Cardiac fibroblast (primary cell): ENCODE measurements at regions not wholly inside any gene's neighbourhood (a gene's known extent, or its start where the extent isn't known, plus 50 kb on each side); places are given as distances from the start of the nearest gene placed in this dataset.

Source experiments
- DNase-seq, 2 donors: peaks; one replicate each; pipeline versions ENCODE4 v3.0.0 to v3.0.0-alpha.2; 2010; ENCODE audit warnings: low read depth in 2 of 2
- H3K4me3 ChIP-seq, 2 donors: replicated peaks in 1 of 2; 1 replicate in 1 of 2; 2 replicates in 1 of 2; pipeline ENCODE4 v1.5.1; 2011; ENCODE audit warnings: low read depth in 2 of 2, low read length in 2 of 2, mild to moderate bottlenecking in 2 of 2, moderate library complexity in 1 of 2
- TF ChIP-seq, protein P1 (sequence below): IDR thresholded peaks from one replicate; pipeline ENCODE4 v1.5.1; 2011; ENCODE audit warnings: low read depth, mild to moderate bottlenecking, low read length, inconsistent platforms

DNA sequence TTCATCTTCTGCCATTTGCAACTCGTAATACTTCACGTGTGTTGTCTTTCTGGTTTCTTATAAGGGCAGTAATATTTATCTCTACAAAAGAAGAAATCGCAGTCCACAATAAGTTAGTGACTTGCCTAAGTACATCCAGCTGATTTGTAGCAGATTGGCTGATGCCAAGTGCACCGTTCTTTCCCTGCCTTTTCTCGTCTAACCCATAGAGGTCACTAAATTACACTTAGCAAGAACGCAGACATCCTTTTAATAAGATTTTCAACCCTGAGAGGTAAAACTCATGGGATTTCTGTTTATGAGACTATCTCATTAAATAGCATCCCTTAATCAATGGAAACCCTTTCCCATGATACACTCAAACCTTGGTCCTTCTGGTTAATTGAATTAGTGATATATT lies 408.6 kb upstream of the ACTRT1 start:
- DNase-seq = no peak
- TF ChIP-seq, protein P1, sequence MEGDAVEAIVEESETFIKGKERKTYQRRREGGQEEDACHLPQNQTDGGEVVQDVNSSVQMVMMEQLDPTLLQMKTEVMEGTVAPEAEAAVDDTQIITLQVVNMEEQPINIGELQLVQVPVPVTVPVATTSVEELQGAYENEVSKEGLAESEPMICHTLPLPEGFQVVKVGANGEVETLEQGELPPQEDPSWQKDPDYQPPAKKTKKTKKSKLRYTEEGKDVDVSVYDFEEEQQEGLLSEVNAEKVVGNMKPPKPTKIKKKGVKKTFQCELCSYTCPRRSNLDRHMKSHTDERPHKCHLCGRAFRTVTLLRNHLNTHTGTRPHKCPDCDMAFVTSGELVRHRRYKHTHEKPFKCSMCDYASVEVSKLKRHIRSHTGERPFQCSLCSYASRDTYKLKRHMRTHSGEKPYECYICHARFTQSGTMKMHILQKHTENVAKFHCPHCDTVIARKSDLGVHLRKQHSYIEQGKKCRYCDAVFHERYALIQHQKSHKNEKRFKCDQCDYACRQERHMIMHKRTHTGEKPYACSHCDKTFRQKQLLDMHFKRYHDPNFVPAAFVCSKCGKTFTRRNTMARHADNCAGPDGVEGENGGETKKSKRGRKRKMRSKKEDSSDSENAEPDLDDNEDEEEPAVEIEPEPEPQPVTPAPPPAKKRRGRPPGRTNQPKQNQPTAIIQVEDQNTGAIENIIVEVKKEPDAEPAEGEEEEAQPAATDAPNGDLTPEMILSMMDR = no peak
- H3K4me3 ChIP-seq = no peak overlapping the region

DNA sequence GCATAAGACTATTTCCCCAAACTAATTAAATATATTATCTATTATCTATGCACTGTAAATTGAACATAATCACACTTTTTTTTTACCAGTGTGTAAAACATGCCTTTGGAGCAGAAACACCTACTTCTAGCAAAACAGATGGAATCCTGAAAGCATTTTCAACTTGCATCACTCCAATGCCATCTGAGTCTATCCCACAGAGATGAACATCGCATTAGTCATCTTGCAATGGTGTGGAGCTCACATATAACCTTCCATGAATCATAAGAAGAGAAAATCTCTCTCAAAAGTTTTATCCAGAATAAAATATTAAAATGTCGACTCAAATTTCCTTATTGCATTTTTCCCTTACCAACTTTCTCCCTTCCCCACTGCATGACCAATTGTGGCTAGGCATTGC lies 406.7 kb upstream of the ACTRT1 start:
- TF ChIP-seq, protein P1 = no peak
- peak in 1 of 2 donors; percentile 7 for DNase-seq
- no peak overlapping the region for H3K4me3 ChIP-seq

DNA sequence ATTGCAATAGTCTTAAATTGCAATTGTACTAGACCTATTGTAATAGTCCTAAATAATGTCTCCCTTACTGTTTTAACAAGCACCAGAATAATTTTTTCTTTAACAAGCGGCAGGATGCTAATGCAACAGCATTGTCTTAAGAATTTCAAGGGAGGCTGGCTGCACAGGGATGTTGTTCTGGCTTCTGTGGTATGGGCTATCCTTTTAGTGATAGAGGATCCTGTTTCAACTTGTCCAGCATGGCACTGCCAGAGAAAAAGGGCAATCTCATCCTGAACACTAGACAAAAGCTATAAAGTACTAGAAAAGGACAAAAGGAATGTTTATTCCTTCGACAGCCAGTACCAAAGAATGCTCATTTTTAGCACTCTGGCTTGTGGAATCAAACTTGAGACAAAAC lies 405.5 kb upstream of the ACTRT1 start:
- DNase-seq = no peak
- no peak overlapping the region for H3K4me3 ChIP-seq
- TF ChIP-seq, protein P1 = no peak

DNA sequence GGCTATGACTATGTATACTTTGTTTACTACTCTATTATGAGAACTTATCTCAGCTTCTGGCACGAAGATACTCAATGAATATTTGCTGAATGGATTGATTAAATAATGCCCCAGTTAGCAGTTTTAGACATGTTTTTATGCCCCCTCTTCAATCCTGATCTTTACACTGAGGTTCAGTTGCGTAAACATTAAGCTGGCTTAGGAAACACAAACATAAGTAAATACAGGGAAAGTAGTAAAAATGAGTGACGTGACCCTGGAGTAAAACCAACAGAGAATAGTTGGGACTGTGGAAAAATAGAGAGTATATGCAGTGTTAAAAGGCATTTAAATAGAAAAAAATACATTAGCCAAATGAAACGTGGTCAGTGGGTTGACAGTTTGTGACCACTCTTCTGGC lies 387.0 kb upstream of the ACTRT1 start:
- no peak overlapping the region for H3K4me3 ChIP-seq
- DNase-seq = no peak
- TF ChIP-seq, protein P1 = no peak

DNA sequence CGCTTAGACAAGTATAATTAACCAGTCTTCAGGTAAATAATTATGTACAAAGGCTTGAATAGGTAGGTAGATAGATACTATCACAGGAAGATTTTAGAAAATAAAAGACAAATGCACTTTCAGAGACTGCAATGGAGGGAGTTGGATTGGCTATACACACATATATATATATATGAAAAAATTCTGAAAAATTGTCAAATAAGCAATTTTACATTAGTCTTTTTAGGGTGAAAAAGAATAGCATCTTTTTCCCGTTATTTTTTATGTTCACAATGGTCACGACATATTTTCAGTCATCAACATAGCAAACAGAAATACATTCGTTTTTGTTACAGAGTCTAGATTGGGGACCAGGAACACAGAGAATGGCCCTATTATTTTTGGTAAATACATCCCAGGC lies 385.9 kb upstream of the ACTRT1 start:
- DNase-seq = no peak
- TF ChIP-seq, protein P1 = no peak
- H3K4me3 ChIP-seq = no peak overlapping the region

DNA sequence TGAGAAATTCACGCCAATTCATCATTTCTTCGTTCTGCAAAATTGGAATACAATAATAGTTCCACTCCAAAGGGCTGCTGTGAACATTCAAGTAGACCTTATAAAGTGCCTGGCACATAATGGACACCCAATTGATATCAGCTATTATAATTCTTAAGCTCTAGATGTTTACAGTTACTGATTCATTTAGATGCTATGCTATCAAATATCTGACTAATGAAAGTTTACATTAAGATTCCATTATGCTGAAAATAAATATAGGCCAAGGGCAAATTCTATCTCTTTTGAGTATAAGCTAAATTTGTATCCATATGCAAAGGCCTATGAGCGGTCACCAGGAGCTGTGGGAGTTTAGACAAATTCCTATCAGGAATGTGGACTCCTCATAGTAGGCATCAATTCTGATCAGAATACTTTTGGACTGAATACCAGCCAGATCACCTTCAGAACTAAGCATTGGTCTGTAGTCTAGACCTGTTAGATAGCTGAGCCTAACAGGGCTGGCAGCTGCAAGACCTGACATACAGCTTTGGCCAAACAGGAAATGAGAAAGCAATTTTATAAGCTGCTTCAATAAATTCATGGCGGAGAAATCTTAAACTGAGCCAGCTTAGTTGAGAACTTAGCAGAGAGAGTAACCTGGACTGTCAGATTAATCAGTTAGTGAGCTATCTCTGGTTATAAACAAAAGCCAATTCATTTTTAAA lies 384.3 kb upstream of the ACTRT1 start:
- no peak for DNase-seq

More for the DNA sequence above, 384.3 kb upstream of the ACTRT1 start:
- H3K4me3 ChIP-seq = no peak overlapping the region
- TF ChIP-seq, protein P1 = no peak
